ENCODE measurements at regions not wholly inside any gene's neighbourhood (a gene's known extent, or its start where the extent isn't known, plus 50 kb on each side); places are given as distances from the start of the nearest gene placed in this dataset.
A peak's percentile ranks its signal among the peaks of the same experiment; 100 is the strongest.
"Not testable (repeated sequence)": the region's sequence is repeated elsewhere in the genome, so short reads cannot be mapped to it uniquely, and the experiment has no call there.

DNA sequence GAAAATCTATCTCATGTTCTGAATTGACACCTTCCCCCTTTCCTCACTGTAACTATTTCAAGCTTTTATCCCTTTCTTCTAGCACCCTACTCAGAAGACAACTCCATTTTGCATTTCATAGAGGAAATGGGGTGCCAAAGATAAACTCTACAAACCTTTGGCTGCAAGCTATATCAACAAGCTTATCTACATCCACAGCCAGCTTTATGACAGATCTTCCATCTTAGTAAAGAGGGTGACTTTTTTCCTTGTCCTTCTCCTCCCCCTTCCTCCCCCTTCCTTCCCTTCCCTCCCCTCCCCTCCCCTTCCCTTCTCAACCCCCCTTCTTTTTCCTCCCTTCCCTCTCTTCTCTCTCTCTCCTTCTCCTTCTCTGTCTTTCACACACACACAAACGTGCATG lies 58.0 kb upstream of the OLIG3 start:
- intact Hi-C loops (cut with DNase I; ENCODE audit: low total_unique reads): no loop called here
- no peak for DNase-seq
- TF ChIP-seq, protein P1, sequence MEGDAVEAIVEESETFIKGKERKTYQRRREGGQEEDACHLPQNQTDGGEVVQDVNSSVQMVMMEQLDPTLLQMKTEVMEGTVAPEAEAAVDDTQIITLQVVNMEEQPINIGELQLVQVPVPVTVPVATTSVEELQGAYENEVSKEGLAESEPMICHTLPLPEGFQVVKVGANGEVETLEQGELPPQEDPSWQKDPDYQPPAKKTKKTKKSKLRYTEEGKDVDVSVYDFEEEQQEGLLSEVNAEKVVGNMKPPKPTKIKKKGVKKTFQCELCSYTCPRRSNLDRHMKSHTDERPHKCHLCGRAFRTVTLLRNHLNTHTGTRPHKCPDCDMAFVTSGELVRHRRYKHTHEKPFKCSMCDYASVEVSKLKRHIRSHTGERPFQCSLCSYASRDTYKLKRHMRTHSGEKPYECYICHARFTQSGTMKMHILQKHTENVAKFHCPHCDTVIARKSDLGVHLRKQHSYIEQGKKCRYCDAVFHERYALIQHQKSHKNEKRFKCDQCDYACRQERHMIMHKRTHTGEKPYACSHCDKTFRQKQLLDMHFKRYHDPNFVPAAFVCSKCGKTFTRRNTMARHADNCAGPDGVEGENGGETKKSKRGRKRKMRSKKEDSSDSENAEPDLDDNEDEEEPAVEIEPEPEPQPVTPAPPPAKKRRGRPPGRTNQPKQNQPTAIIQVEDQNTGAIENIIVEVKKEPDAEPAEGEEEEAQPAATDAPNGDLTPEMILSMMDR (IDR thresholded peaks at IDR 0.05): no peak
- TF ChIP-seq POLR2A (IDR thresholded peaks at IDR 0.05): no peak
- Histone ChIP-seq H3K27ac (no peak overlapping the region), H3K9me3 (no peaks in the 10 kb centered on the region), H3K27me3 (no peaks in the 10 kb centered on the region), H3K36me3 (ENCODE audit: low read depth, missing control alignments) (no peaks in the 10 kb centered on the region), H3K4me3 (no peak overlapping the region), H3K4me1 (no peaks in the 10 kb centered on the region)
- 63 to 67% methylated on average over 1 of the region's 1 CpG for WGBS, 2 donors

DNA sequence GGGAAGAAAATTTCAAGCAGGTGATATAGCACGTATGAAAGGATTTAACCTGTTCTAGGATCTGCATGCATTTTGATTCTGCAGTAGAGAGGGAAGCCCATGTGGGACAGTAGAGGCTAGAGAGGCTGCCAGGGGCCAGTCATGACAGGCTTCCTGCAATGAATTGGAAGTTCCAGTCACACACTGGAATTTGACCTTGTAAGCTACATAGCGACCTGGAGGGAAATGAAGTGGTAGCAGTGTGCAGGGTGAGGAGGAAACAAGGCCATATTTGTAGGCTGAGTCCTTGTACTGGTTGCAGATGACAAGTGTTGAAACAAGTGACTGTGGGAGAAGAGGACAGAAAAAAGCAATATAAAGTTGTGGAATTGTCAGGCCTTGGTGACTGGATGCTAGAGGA lies 58.6 kb upstream of the OLIG3 start:
- no peaks in the 10 kb centered on the region for H3K9me3 ChIP-seq
- no peak for TF ChIP-seq POLR2A (IDR thresholded peaks at IDR 0.05)
- TF ChIP-seq, protein P1 (IDR thresholded peaks at IDR 0.05): no peak
- H3K4me3 ChIP-seq: no peak overlapping the region
- no peaks in the 10 kb centered on the region for H3K4me1 ChIP-seq
- DNase-seq: no peak
- intact Hi-C loops (cut with DNase I; ENCODE audit: low total_unique reads): no loop called here
- H3K36me3 ChIP-seq (ENCODE audit: low read depth, missing control alignments): no peaks in the 10 kb centered on the region
- no peaks in the 10 kb centered on the region for H3K27me3 ChIP-seq
- no peak overlapping the region for H3K27ac ChIP-seq
- WGBS, 2 donors: 59 to 64% methylated on average over 2 of the region's 2 CpGs

DNA sequence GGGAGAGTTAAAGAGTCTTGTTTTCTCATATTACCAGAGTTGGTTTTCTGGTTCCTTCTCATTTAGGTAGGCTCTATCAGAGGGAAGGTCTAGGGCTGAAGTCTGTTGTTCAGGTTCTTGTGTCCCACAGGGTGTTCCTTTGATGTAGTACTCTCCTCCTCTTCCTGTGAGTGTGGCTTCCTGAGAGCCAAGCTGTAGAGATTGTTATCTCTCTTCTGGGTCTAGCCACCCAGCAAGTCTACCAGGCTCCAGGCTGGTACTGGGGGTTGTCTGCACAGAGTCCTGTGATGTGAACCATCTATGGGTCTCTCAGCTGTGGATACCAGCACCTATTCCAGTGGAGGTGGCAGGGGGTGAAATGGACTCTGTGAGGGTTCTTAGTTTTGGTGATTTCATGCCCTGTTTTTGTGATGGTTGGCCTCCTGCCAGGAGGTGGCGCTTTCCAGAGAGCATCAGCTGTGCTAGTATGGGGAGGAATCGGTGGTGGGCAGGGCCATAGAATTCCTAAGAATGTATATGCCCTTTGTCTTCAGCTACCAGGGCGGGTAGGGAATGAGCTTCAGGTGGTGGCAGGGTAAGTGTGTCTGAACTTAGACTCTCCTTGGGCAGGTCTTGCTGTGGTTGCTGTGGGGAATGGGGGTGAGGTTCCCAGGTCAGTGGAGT lies 65.5 kb upstream of the OLIG3 start:
- H3K27ac ChIP-seq; intact Hi-C loops (cut with DNase I; ENCODE audit: low total_unique reads); H3K36me3 ChIP-seq (ENCODE audit: low read depth, missing control alignments); H3K4me3 ChIP-seq; H3K27me3 ChIP-seq; H3K9me3 ChIP-seq; DNase-seq: not testable (repeated sequence)
- peaks cover 12% of the 10 kb centered on the region for H3K4me1 ChIP-seq
- 92 to 97% methylated on average over 3 of the region's 3 CpGs for whole genome bisulfite sequencing, 2 donors

DNA sequence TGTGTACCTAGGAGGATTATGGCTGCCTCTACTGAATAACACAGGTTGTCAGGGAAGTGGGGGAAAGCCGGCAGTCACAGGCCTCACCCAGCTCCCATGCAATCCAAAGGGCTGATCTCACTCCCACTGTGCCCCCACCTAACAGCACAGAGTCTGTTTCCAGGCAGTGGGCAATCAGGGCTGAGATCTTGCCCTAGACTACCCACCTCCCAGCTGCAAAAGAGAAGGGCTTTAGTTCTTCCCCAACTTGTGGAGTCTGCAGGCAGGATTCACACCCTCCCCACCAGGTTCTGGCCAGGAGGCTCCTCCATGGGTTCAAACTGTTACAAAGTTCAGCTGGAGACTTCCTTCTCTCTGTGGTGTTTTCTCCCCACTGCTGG lies 66.0 kb upstream of the OLIG3 start:
- no peak for DNase-seq
- Histone ChIP-seq H3K27ac (peak overlapping the region in 1 of 2 donors; percentile 24), H3K27me3 (no peaks in the 10 kb centered on the region), H3K4me1 (peaks cover 12% of the 10 kb centered on the region), H3K9me3 (no peaks in the 10 kb centered on the region), H3K4me3 (no peak overlapping the region), H3K36me3 (ENCODE audit: low read depth, missing control alignments) (no peaks in the 10 kb centered on the region)
- no peak for TF ChIP-seq POLR2A (IDR thresholded peaks at IDR 0.05)
- TF ChIP-seq, protein P1 (IDR thresholded peaks at IDR 0.05): no peak
- intact Hi-C loops (cut with DNase I; ENCODE audit: low total_unique reads): no loop called here
- WGBS, 2 donors: 80 to 100% methylated on average over 1 of the region's 1 CpG

DNA sequence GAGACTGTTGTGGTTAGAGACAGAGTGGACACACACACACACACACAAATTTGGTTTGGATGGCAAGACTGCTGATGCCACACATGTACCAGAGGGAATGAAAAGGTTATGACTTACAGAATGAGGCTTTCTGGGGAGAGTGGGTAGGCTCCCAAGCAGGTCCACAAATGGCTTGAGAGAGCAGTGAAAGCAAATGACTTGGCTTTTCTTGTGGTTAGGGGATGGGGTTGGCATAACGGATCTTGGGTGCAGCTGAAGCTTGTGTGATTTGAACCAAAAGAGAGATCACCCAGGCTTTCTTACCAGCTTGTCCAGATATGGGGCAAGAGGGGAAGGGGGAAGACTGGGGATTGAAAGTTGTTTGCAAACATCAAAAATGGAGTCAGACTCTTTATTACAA lies 73.9 kb upstream of the OLIG3 start:
- DNase-seq: no peak
- Histone ChIP-seq H3K9me3 (no peaks in the 10 kb centered on the region), H3K27me3 (no peaks in the 10 kb centered on the region), H3K4me3 (no peak overlapping the region), H3K27ac (no peak overlapping the region), H3K36me3 (ENCODE audit: low read depth, missing control alignments) (no peaks in the 10 kb centered on the region), H3K4me1 (no peaks in the 10 kb centered on the region)
- intact Hi-C loops (cut with DNase I; ENCODE audit: low total_unique reads): no loop called here
- 93 to 100% methylated on average over 1 of the region's 1 CpG for WGBS, 2 donors
- TF ChIP-seq, protein P1 (IDR thresholded peaks at IDR 0.05): no peak
- TF ChIP-seq POLR2A (IDR thresholded peaks at IDR 0.05): no peak
